Peyer's patch (tissue), 4 donors: ENCODE measurements at regions not wholly inside any gene's neighbourhood (a gene's known extent, or its start where the extent isn't known, plus 50 kb on each side); places are given as distances from the start of the nearest gene placed in this dataset.

Experiments
- CTCF ChIP-seq, 6 experiments: fragments of 450-650 bp in 4 of 6; fragments of 200-600 bp in 2 of 6; sonication (generic) in 1 of 6; IDR thresholded peaks; one replicate each; pipeline ENCODE4 v1.5.1; 2017 to 2019; ENCODE audit warnings: antibody characterized with exemption in 6 of 6, mild to moderate bottlenecking in 3 of 6, moderate library complexity in 1 of 6
- POLR2A ChIP-seq, 2 donors: fragments of 450-650 bp; IDR thresholded peaks; one replicate each; pipeline ENCODE4 v1.5.1; 2017; ENCODE audit warnings: antibody characterized with exemption in 2 of 2, mild to moderate bottlenecking in 2 of 2, moderate library complexity in 2 of 2

- TF ChIP-seq POLR2A (IDR thresholded peaks at IDR 0.05): no peak
- TF ChIP-seq CTCF (IDR thresholded peaks at IDR 0.05): no peak
These were observed 61.8 kb upstream of the SLC66A3 start for GRCh38 chr2:11093467-11093866.
